SU-DHL-6 (cell line): ENCODE measurements at regions not wholly inside any gene's neighbourhood (a gene's known extent, or its start where the extent isn't known, plus 50 kb on each side); places are given as distances from the start of the nearest gene placed in this dataset.

Experiments
- CTCF ChIP-seq: fragments of 200-600 bp; sonication (generic); IDR thresholded peaks from one replicate; pipeline ENCODE4 v1.5.1; 2017; ENCODE audit warnings: antibody characterized with exemption, mild to moderate bottlenecking, low read length, moderate library complexity; ENCODE audit not compliant: insufficient read depth, poor library complexity, severe bottlenecking
- EZH2phosphoT487 ChIP-seq: fragments of 200-600 bp; sonication (generic), shearing (Covaris generic); conservative IDR thresholded peaks from 2 replicates; pipeline ENCODE4 v1.6.1; 2018; ENCODE audit warnings: mild to moderate bottlenecking, antibody characterized with exemption, low read length, moderate library complexity, mixed read lengths

- TF ChIP-seq CTCF (no peak), EZH2phosphoT487 (no peak)
Measured at GRCh38 chr11:103651341-103651998, 385.0 kb upstream of the DDI1 start.
